Thyroid gland (tissue), 4 donors: ENCODE measurements at regions not wholly inside any gene's neighbourhood (a gene's known extent, or its start where the extent isn't known, plus 50 kb on each side); places are given as distances from the start of the nearest gene placed in this dataset.

ENCODE experiments used
- DNase-seq, 2 donors: peaks; one replicate each; pipeline ENCODE4 v3.0.0-alpha.2; 2019
- H3K27ac ChIP-seq, 3 donors: fragments of 200-600 bp; sonication (generic); 1 replicate in 2 of 3; 2 replicates in 1 of 3; pipeline ENCODE4 v1.5.1; 2016 to 2019; ENCODE audit warnings: mild to moderate bottlenecking in 1 of 3, moderate library complexity in 1 of 3
- H3K27me3 ChIP-seq: fragments of 200-600 bp; sonication (generic); one replicate; pipeline ENCODE4 v1.5.1; 2019
- H3K36me3 ChIP-seq, 2 donors: fragments of 200-600 bp; sonication (generic); one replicate each; pipeline ENCODE4 v1.5.1; 2016 to 2019
- H3K4me1 ChIP-seq, 2 donors: fragments of 200-600 bp; sonication (generic); one replicate each; pipeline ENCODE4 v1.5.1; 2017 to 2019
- H3K4me3 ChIP-seq, 3 donors: fragments of 200-600 bp; sonication (generic); replicated peaks in 1 of 3; 1 replicate in 2 of 3; 2 replicates in 1 of 3; pipeline ENCODE4 v1.5.1; 2016; ENCODE audit warnings: mild to moderate bottlenecking in 1 of 3
- H3K9me3 ChIP-seq: fragments of 200-600 bp; sonication (generic); one replicate; pipeline ENCODE4 v1.5.1; 2017
- POLR2A ChIP-seq, 2 donors: fragments of 450-650 bp; IDR thresholded peaks; one replicate each; pipeline ENCODE4 v1.6.1; 2017; ENCODE audit warnings: antibody characterized with exemption in 2 of 2, mild to moderate bottlenecking in 2 of 2, moderate library complexity in 1 of 2
- WGBS, 2 donors: methylation state at CpG; one replicate each; pipeline ENCODE4 v1.1.5; 2017; 5-methylcytosine and 5-hydroxymethylcytosine counted together
- intact Hi-C: fragments of 100-400 bp; cut with DNase I; formaldehyde crosslinking; loops from one replicate; pipeline ENCODE4 v1.15.1; 2023
- TF ChIP-seq, protein P1 (sequence below), 6 experiments: fragments of 200-600 bp in 3 of 6; fragments of 450-650 bp in 3 of 6; sonication (generic) in 3 of 6; IDR thresholded peaks; one replicate each; pipeline ENCODE4 v1.5.1; 2016 to 2019; ENCODE audit warnings: antibody characterized with exemption in 6 of 6, mild to moderate bottlenecking in 2 of 6, inconsistent platforms in 1 of 6, moderate library complexity in 1 of 6

DNA sequence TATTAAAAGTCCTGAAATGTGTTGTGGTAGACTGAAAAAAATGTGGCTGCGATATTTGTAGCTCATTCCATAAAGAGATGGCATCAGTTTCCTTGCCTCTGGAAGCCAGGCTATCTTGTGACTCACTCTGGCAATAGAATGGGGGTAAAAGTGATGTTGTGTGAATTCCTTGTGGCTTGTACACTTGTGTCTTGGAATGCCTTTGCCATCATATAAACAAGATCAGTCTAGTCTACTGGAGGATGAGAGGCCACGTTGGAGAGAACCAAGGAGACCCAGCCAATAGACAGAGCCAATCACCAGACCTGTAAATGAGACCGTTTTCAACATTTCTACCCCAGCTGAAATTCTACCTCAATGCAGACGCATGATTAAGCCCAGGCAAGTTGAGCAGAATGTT, 254.1 kb downstream of the TRIB2 start:
- intact Hi-C loops = no loop called here
- Histone ChIP-seq H3K36me3 (no peaks in the 10 kb centered on the region), H3K4me3 (no peak overlapping the region), H3K27me3 (no peaks in the 10 kb centered on the region), H3K27ac (no peak overlapping the region), H3K9me3 (no peaks in the 10 kb centered on the region), H3K4me1 (no peaks in the 10 kb centered on the region)
- 83 to 85% methylated on average over 4 of the region's 4 CpGs for WGBS, 2 donors
- TF ChIP-seq, protein P1, sequence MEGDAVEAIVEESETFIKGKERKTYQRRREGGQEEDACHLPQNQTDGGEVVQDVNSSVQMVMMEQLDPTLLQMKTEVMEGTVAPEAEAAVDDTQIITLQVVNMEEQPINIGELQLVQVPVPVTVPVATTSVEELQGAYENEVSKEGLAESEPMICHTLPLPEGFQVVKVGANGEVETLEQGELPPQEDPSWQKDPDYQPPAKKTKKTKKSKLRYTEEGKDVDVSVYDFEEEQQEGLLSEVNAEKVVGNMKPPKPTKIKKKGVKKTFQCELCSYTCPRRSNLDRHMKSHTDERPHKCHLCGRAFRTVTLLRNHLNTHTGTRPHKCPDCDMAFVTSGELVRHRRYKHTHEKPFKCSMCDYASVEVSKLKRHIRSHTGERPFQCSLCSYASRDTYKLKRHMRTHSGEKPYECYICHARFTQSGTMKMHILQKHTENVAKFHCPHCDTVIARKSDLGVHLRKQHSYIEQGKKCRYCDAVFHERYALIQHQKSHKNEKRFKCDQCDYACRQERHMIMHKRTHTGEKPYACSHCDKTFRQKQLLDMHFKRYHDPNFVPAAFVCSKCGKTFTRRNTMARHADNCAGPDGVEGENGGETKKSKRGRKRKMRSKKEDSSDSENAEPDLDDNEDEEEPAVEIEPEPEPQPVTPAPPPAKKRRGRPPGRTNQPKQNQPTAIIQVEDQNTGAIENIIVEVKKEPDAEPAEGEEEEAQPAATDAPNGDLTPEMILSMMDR (IDR thresholded peaks at IDR 0.05) = no peak
- no peak for TF ChIP-seq POLR2A (IDR thresholded peaks at IDR 0.05)
- DNase-seq = no peak

GRCh38 chr2:12971581-12972365, 255.0 kb downstream of the TRIB2 start:
- intact Hi-C loops = no loop called here
- TF ChIP-seq, protein P1 (IDR thresholded peaks at IDR 0.05) = no peak
- 84 to 88% methylated on average over 4 of the region's 4 CpGs for WGBS, 2 donors

DNA sequence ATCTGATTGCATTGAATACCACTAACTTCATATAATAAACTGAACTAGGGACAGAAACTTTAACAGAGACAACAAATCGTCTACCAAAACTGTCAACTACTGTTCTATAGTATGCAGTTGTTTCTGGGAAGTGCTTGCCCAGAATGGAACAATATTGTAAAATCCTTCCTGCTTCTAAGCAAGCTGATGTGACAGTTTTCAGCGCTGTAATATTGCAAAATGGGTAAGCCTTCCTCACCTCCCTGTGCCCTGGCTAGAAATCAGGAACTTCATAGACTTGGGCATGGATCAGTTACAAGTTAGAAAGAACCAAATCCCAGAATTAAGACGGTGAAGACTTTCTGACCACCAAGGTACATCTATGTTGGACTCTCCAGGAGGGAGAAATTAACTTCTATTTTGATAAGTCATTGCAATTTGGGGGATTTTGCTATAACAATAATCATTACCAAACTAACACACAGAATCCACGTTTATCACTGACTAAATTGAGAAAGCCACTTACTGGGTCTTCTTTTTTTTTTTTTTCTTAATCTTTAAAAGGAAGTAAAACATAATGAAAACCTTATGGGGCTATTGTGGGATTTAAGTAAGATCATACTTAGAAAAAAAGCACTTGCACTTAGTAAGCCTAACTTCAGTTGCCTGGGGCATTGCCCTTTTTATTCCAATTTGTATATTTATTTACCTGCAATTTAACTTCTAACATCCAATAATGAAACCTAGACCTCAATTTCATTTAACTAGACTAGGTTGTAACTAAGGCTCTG, 261.5 kb downstream of the TRIB2 start:
- WGBS, 2 donors = 47 to 59% methylated on average over 4 of the region's 4 CpGs
- H3K27me3 ChIP-seq = no peaks in the 10 kb centered on the region
- intact Hi-C loops = no loop called here
- no peak overlapping the region for H3K4me3 ChIP-seq
- H3K4me1 ChIP-seq = no peaks in the 10 kb centered on the region
- H3K36me3 ChIP-seq = no peaks in the 10 kb centered on the region
- H3K9me3 ChIP-seq = no peaks in the 10 kb centered on the region
- TF ChIP-seq, protein P1 (IDR thresholded peaks at IDR 0.05) = no peak
- no peak for TF ChIP-seq POLR2A (IDR thresholded peaks at IDR 0.05)
- DNase-seq = no peak
- H3K27ac ChIP-seq = no peak overlapping the region

More at GRCh38 chr2:12971581-12972365, 255.0 kb downstream of the TRIB2 start:
- DNase-seq = no peak
- Histone ChIP-seq H3K27ac (no peak overlapping the region), H3K36me3 (no peaks in the 10 kb centered on the region), H3K27me3 (no peaks in the 10 kb centered on the region), H3K9me3 (no peaks in the 10 kb centered on the region), H3K4me3 (no peak overlapping the region), H3K4me1 (no peaks in the 10 kb centered on the region)

GRCh38 chr2:12979066-12979465, 262.3 kb downstream of the TRIB2 start:
- intact Hi-C loops = no loop called here
- WGBS, 2 donors = 87 to 93% methylated on average over 3 of the region's 3 CpGs
- no peaks in the 10 kb centered on the region for H3K36me3 ChIP-seq

More at GRCh38 chr2:12979066-12979465, 262.3 kb downstream of the TRIB2 start:
- TF ChIP-seq, protein P1 (IDR thresholded peaks at IDR 0.05) = no peak
- TF ChIP-seq POLR2A (IDR thresholded peaks at IDR 0.05) = no peak
- no peak overlapping the region for H3K27ac ChIP-seq
- no peaks in the 10 kb centered on the region for H3K4me1 ChIP-seq
- H3K4me3 ChIP-seq = no peak overlapping the region
- H3K9me3 ChIP-seq = no peaks in the 10 kb centered on the region
- no peaks in the 10 kb centered on the region for H3K27me3 ChIP-seq
- DNase-seq = no peak
